ENCODE measurements at regions not wholly inside any gene's neighbourhood (a gene's known extent, or its start where the extent isn't known, plus 50 kb on each side); places are given as distances from the start of the nearest gene placed in this dataset.

DNA sequence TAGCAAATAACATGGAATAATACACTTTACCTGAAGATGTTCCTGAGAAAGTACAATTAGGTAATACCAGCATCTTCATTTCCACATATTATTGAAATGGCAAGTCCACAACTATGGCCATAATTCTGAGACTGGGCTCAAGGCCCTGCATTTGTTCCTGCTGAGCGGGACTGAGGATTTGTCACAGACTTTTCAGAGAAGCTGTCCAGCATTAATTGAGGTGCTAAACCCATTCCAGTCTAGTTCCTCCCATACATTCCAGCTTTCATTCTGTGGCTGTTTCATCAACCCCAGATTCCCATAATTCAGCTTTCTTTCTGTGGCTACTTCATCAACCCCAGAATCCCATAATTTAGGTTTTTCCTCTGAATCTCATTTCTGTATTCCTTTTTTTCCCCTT, 293.4 kb upstream of the GBE1 start:
- DNase-seq (ENCODE audit: low read depth in 2 of 3, low spot score in 2 of 3) = no peak

DNA sequence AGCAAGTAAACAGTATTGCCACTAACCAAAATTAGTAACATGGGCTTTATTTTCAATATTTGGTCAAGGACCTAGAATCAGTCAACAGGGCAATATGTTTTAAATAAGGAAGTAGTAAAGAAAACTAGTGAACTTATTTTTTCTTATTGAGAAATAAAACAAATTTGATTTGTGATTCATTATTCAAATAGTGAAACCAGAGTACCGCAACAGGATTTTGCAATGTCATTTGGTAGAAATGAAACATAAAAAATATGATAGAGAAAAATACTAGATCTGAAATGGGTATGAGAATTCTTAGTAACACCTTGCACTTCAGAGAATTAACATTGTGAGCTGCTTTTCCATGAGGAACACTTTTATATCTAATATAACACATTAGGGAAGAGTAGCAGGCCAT, 291.8 kb upstream of the GBE1 start:
- no peak for DNase-seq (ENCODE audit: low read depth in 2 of 3, low spot score in 2 of 3)

DNA sequence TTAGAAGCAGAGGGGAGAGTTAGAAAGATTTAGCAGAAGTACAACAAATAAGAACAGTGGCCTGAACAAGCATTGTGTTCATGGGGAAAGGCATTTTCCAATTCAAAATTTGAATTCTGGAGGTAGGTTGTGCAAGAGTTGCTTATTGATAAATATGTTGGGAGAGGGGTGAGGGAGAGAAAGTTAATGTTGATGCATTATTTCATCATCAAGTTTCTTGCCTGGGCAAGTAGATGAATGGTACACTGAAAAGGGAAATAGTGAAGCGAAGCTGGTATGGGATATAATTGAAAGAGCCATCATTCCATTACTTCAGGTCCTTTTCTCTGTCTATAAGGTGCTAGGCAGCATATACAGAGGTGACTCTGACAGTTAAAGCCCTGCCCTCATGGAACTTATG, 288.9 kb upstream of the GBE1 start:
- no peak for DNase-seq (ENCODE audit: low read depth in 2 of 3, low spot score in 2 of 3)

DNA sequence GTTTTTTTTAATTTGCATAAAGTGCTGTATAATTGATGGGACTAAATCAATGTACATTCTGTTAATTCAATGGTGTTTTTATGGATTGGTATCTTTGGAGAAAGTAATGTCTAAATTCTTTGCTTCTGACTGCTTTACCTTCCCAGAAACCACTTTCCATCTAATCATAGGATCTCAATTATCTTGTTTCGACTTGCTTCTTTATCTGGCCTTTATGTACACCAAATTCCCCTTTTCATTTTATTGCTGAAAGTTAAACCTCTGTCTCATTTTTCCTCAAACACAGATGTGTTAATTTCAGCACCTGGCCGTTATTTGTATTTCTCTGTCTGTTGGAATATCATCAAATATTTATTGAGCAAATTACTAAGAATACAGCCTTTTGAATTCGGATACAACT, 287.3 kb upstream of the GBE1 start:
- DNase-seq (ENCODE audit: low read depth in 2 of 3, low spot score in 2 of 3) = no peak

DNA sequence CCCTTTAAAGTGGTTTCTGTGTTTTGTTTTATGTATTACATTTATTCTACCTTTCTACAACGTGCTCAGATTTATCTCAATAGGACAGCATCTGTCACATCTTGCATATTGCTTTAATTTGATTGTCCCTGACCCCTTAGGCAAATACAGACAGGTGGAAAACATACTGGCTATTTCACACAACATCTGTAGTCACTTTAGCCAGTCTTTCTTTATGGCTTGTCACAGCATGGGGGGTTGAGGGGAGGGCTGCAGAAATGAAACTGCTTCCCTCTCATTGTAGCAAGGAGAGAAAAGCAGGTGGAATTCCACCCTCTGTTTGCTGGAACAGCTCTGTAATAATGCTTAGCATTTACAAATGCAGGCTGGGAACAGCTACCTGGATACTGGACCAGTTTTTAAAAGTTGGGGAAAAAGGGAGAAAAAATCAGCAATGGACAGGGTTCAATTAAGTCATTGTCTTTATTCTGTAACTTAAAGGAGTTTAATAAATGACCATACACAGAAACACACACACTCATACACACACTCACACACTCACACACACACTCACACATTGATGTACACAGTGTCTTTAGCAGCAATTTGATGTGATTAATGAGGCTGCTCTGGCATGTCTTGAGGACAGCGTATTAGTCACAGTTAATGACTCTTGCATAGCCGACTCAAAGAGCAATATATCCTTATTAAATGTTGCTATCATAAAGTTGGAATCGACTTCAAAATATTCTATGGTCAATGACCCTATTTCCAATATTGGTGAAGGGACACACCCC, 283.7 kb upstream of the GBE1 start:
- no peak for DNase-seq (ENCODE audit: low read depth in 2 of 3, low spot score in 2 of 3)

DNA sequence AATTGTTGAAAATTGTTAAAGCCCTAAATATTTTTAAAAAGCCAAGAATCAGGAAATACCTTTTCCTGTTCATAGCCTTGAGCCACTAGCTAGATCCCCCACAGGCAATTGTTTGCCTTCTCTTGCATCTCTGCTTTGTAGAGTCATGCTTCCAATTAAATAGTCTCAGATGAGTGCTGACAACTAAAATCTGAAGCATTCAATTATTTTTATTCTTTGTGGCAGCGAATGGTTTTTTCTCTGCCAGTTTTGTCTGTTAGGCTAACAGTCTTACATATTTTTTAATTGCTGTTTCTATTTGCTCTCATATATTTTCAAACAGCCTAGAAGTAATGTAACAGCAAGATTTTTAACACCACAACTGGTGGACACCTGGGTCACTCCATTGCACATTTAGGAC, 277.1 kb upstream of the GBE1 start:
- no peak for DNase-seq (ENCODE audit: low read depth in 2 of 3, low spot score in 2 of 3)

DNA sequence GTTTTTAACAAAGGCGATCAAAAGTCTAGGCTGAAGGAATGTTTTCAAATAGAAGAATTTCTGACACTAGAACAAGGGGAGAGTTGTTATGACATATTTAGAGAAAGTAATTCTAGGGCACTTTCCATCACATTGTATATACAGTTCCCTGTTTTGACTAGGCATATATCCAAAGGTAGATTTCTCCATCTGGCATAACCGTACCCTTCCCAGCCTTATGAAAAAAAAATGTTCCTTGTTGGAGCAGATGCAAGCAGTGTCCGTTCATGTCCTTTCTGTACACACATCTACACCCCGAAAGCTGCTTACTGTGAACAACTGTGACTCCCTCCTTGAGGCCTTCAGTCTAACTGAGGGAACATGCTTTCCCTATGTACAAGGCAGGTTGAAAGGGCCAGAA, 271.7 kb upstream of the GBE1 start:
- no peak for DNase-seq (ENCODE audit: low read depth in 2 of 3, low spot score in 2 of 3)

DNA sequence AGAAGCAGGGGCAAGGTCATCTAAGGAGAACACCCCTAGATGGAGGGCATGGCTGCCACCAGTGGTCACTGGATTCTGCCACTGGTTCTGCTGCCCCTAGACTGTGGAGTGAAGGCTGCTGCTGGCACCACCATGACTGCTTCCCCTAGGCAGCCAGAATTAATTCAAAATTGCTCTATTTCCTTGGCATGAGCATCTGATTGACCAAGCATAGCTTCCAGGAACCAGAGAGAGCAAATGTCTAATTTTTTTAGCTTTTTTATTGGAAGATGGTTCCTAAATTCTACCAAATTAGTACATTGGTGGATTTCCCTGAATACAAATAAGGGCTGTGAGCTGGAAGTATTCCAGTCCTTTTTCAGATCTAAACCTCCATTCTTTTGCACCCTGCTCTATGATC, 270.2 kb upstream of the GBE1 start:
- no peak for DNase-seq (ENCODE audit: low read depth in 2 of 3, low spot score in 2 of 3)

DNA sequence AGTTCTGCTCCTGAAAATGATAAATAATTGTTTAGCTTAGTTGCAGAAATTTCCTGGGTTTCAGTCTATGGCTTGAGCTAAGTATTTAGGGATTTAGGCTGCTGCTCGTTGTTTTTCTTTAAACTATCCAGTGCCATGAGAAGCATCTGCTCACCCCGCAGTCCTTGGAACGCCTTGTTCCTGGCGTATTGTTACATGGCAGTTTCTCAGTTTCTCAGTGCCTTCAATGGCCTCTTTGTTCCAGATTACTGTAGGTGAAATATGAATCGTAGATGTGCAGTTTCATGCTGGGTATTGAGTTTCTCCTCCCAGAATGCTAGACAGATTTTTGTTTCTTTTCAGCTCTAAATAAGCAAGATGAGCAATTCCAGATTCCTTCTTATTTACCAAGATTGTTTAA, 269.5 kb upstream of the GBE1 start:
- DNase-seq (ENCODE audit: low read depth in 2 of 3, low spot score in 2 of 3) = no peak

DNA sequence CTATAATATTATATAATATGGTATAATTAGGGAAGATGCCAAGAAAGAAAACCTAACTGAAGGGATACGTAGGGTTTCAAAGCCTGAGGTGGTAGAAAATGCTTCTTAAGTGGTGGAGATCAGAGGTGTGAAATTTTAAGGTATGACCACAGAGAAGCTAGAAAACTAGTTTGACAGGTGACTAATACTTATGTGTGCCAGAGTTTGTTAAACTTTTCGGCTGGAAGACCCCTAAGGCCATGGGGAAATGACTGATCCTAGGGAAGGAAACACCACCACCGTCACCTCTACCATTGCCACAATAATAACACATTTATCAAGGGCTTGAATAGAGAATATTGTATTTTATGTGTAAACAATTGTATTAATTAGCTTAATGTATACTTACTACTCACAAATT, 261.4 kb upstream of the GBE1 start:
- DNase-seq (ENCODE audit: low read depth in 2 of 3, low spot score in 2 of 3) = no peak

DNA sequence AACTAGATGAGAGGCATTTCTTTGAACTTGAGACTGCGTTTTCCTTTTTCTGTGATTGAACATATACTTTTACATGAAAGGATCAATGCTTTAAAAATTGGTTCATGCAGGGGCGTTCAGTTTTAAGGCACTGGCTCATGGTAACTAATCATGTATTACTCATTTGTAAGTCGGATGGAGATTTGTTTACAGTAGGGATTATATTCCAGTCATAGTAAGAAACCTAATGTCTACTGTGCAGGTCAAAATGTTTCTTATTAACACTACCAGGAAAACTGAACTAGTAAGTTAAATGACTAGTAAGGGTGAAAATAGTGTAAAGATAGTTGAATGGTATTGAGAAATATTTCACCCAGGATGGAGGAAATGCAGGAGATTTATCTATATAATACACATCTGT, 258.8 kb upstream of the GBE1 start:
- DNase-seq (ENCODE audit: low read depth in 2 of 3, low spot score in 2 of 3) = no peak

DNA sequence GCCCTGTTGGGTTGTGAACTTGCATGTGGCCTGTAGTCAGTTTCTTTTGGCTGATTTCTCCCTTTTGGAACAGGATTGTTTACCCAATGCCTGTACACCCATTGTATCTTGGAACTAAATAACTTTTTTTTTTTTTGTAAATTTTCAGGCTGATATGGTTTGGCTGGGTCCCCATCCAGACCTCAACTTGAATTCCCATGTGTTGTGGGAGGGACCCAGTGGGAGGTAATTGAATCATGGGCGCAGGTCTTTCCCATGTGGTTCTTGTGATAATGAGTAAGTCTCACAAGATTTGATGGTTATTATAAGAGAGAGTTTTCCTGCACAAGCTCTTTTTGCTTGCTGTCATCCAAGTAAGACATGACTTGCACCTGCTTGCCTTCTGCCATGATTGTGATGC, 253.8 kb upstream of the GBE1 start:
- no peak for DNase-seq (ENCODE audit: low read depth in 2 of 3, low spot score in 2 of 3)

DNA sequence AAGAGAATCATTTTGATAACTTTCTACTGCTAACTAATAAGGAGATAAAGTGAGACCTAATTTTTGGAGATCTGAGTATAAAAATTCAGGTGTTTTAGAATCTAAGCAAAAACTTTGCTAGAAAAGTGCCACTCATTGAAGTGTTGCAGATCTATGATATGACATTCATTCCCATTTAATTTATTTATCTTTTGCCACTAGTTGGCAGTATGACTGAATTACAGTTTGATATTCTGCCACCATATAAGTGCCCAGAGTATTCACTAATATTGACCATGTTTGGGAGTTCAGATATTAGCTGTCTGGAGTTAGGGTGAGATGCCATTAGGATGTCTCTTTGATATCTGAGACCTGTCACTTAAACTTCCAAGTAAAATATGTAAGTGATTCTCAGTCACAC, 251.3 kb upstream of the GBE1 start:
- no peak for DNase-seq (ENCODE audit: low read depth in 2 of 3, low spot score in 2 of 3)

DNA sequence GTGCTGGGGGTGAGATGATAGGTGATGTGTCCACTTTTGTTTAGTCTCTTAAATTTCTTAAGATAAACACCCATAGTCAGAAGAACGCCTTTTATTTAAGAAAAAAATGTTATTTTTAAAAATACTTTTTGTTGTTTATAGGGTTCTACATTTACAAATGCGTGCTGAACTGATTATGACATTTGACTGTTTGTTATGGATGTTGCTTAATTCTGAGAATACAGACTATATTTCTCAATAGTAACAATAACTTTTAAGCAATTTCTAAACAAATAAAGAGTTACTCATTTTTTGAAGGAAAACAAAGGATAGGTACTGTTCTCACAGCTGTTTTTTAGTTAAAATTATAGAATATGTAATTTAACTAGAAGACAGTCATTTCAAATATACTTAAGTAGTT, 249.9 kb upstream of the GBE1 start:
- DNase-seq (ENCODE audit: low read depth in 2 of 3, low spot score in 2 of 3) = no peak

DNA sequence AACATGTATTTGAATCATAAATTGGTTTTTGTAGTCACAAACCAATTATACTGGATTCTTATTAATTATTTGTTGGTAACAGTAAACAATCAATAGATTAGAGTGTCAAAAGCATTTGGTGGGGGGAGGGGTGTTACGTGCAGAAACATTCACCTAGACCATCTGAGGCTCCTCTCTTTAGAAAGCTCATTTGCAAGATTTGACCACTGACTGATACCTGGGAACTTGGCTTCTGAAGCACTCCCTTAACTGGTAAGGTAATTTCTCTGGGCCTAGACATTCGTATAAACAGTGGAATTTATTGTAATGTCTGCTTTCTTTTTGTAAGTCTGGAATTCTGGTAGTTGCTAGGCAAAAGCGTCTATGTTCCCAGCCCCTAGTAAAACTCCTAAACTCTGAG, 243.8 kb upstream of the GBE1 start:
- no peak for DNase-seq (ENCODE audit: low read depth in 2 of 3, low spot score in 2 of 3)

DNA sequence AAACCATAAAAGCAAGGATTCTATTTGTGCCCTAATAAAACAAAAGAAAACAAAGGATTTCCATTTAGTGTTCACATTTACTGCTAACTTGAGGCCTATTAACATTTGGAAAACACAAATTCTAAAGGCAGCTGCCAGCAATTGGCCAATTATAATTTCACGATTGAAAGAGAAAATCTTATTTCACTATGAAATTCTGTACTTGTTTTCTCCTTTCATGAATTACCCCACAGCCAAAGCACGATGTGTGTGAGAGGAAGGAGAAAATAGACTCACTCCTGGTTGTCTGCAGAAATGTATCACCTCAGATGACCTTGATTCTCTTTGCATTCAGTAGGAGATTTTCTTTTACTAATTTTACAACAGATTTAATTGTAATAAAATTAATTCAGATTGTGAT, 242.8 kb upstream of the GBE1 start:
- no peak for DNase-seq (ENCODE audit: low read depth in 2 of 3, low spot score in 2 of 3)

DNA sequence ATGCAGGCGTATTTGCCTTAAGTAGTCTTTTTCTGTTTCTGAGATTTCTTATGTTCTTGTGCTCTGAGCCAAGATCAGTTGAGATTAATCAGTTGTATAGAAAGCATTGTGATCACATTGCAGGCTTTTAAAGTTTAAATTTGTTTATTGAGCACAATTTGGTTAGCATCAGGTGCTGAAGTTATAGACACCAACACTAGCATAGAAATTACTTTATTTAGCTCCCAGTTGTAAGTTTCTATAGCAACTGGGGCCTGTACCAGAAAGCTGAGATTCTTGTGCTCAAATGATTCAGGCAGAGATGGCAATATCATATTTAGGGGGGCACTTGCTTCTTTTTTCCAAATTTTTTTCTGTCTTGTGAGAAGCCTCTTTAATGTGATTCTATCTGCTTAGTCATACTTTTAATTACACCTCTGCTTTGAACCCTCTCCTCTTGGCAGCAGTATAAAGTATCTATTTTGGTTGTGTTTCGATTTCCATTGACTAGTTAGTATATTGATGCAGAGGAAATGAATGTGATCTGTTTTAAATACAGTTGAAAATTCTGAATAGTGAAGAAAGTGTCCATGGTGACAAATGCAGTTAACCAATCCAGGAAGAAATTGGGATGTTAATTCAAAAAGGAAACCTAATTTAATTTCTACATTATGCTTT, 241.7 kb upstream of the GBE1 start:
- DNase-seq (ENCODE audit: low read depth in 2 of 3, low spot score in 2 of 3) = no peak

DNA sequence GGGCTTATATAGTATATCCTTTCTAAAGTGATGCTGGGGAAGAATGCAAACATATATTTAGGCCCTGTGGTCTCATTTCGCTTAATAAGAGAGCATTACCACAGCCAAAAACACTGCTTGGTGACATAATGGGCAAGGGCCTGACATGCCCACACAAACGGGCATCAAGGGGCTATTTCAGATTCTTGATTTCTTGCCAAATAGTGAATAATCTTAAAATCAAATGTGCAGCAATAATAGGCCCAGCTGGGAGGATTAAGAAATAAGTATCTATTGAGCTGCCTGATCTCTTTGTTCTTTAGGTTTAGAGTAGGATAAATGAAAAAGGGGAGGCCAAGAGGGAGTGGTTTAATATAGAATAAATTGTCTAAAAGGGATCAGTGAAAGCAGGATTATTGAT, 241.0 kb upstream of the GBE1 start:
- no peak for DNase-seq (ENCODE audit: low read depth in 2 of 3, low spot score in 2 of 3)

DNA sequence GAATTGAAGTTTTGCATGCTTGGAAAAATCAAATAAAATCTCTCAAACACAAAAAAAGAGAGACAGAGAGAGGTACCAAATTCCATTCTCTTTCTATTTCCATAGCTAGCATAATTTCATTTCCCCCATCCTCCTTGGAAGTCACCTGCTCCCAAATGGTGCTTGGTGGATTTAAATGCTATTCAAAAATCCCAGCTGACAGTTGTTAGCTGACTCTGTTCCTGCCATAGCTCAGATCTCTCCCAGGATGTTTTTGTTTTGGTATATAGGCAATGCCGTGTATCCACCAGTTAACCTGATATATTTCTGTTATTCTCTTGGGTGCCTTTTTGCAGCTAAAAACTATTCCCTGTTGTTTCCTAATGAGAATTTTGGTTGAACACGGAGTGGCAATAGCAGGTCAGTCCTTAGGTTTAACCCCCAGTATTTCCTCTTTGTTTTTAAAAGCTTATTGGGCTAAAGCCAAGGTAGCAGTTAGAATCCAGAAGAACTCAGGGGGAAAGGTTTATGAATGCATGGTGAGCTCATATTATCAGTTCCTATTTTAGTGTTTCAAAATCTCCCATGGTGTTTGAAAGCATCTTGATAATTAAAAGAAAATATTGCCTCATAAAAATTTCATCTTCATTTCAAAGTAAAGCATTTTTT, 240.0 kb upstream of the GBE1 start:
- no peak for DNase-seq (ENCODE audit: low read depth in 2 of 3, low spot score in 2 of 3)

DNA sequence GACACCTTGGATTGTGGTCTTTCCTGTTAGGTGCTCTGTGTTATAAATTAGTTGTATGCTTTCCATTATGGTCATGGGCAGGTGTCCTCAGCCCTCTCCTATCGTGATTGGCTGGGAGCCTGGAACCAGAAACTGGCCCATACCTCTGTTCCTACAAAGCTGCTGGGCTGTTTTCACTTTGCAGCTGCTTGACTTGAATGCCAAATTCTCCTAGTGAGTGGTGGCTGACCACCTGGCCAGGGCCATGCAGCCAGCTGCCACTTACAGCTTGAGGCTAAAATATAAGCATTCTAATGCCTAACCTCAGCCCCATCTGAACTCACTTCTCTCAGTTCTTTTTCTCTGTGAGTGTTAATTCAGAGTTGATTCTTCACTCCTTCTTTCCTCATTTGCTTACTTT, 239.3 kb upstream of the GBE1 start:
- no peak for DNase-seq (ENCODE audit: low read depth in 2 of 3, low spot score in 2 of 3)

DNA sequence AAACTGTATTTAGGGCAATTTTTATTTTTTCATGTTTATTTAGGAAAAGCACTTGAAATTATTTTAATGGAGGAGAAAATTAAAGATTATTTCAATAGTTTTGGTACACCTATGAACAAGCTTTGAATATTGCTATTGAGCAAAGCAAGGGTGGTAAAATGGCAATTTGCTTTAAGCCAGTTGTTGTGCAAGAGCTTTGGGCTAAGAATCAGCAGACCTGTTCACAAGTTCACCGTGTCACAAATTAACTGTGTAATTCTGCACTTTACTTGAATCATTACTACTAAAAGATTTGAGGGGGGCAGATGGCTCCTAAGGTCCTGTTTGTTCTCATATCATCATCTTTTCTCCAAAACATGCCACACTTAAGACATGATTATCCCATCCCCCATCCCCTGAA, 238.9 kb upstream of the GBE1 start:
- DNase-seq (ENCODE audit: low read depth in 2 of 3, low spot score in 2 of 3) = no peak

DNA sequence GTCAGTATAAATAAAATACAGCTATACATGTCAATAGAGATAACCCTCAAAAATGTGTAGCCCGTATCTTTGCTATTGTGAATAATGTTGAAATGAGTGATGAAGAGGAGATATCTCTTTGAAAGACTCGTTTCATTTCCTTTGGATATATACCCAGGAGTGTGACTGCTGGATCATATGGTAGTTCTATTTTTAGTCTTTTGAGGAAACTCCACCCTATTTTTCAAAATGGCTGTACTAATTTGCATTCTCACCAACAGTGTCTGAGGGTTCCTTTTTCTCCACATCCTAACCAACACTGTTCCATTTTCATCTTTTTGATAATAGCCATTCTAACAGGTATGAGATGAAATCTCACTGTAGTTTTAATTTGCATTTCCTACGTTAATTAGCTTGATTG, 237.5 kb upstream of the GBE1 start:
- no peak for DNase-seq (ENCODE audit: low read depth in 2 of 3, low spot score in 2 of 3)
